Memory B cell (primary cell): ENCODE measurements at regions not wholly inside any gene's neighbourhood (a gene's known extent, or its start where the extent isn't known, plus 50 kb on each side); places are given as distances from the start of the nearest gene placed in this dataset.
A peak's percentile ranks its signal among the peaks of the same experiment; 100 is the strongest.

Experiments
- ATAC-seq: fragments of 150-1000 bp; cut with Tn5 transposase; 2 replicates; pipeline ENCODE4 v1.10.0; 2021; ENCODE audit warnings: low read depth, mild to moderate bottlenecking, moderate library complexity
- DNase-seq, 2 donors: peaks; one replicate each; pipeline ENCODE4 v3.0.0; 2022; ENCODE audit warnings: low spot score in 2 of 2
- H3K27ac Mint-ChIP-seq: one replicate; pipeline ENCODE4 v1.8.0; 2022; ENCODE audit warnings: mild to moderate bottlenecking, moderate library complexity, mixed read lengths
- H3K27me3 Mint-ChIP-seq: one replicate; pipeline ENCODE4 v1.8.0; 2022; ENCODE audit warnings: mixed read lengths
- H3K36me3 Mint-ChIP-seq: one replicate; pipeline ENCODE4 v1.8.0; 2022; ENCODE audit warnings: mild to moderate bottlenecking, mixed read lengths
- H3K4me1 Mint-ChIP-seq: one replicate; pipeline ENCODE4 v1.8.0; 2022; ENCODE audit warnings: mixed read lengths
- H3K4me3 Mint-ChIP-seq: one replicate; pipeline ENCODE4 v1.8.0; 2022; ENCODE audit warnings: mild to moderate bottlenecking, moderate library complexity, mixed read lengths
- H3K9me3 Mint-ChIP-seq: one replicate; pipeline ENCODE4 v1.8.0; 2022; ENCODE audit warnings: mixed read lengths

GRCh38 chr6:14861491-14861943 lies 384.4 kb upstream of the JARID2 start:
- DNase-seq = no peak
- Mint-ChIP-seq H3K27me3 (no peaks in the 10 kb centered on the region), H3K4me3 (no peak overlapping the region), H3K36me3 (no peaks in the 10 kb centered on the region), H3K9me3 (peaks cover 2% of the 10 kb centered on the region), H3K27ac (no peak overlapping the region), H3K4me1 (peaks cover 20% of the 10 kb centered on the region)
- no peak for ATAC-seq

- Mint-ChIP-seq H3K27ac (no peak overlapping the region), H3K36me3 (no peaks in the 10 kb centered on the region), H3K9me3 (no peaks in the 10 kb centered on the region), H3K27me3 (no peaks in the 10 kb centered on the region), H3K4me1 (peaks cover 11% of the 10 kb centered on the region), H3K4me3 (no peak overlapping the region)
- ATAC-seq = no peak
- DNase-seq = no peak
These were observed 383.0 kb upstream of the JARID2 start for GRCh38 chr6:14862845-14863244.

GRCh38 chr6:14863902-14864850 lies 381.7 kb upstream of the JARID2 start:
- H3K27me3 Mint-ChIP-seq = no peaks in the 10 kb centered on the region
- no peak for ATAC-seq
- H3K4me3 Mint-ChIP-seq = no peak overlapping the region
- no peaks in the 10 kb centered on the region for H3K9me3 Mint-ChIP-seq
- H3K27ac Mint-ChIP-seq = no peak overlapping the region
- DNase-seq = no peak
- H3K4me1 Mint-ChIP-seq = peaks cover 10% of the 10 kb centered on the region
- no peaks in the 10 kb centered on the region for H3K36me3 Mint-ChIP-seq

GRCh38 chr6:14865531-14866100 lies 380.3 kb upstream of the JARID2 start:
- DNase-seq (peak in 1 of 2 donors; percentile 10), ATAC-seq (peak; percentile 92)
- Mint-ChIP-seq H3K36me3 (no peaks in the 10 kb centered on the region), H3K9me3 (no peaks in the 10 kb centered on the region), H3K27ac (no peak overlapping the region), H3K27me3 (no peaks in the 10 kb centered on the region), H3K4me3 (no peak overlapping the region), H3K4me1 (peaks cover 10% of the 10 kb centered on the region)

GRCh38 chr6:14867802-14868201 lies 378.1 kb upstream of the JARID2 start:
- Mint-ChIP-seq H3K9me3 (no peaks in the 10 kb centered on the region), H3K27ac (no peak overlapping the region)
- no peak for DNase-seq

GRCh38 chr6:14871221-14871620 lies 374.6 kb upstream of the JARID2 start:
- Mint-ChIP-seq H3K27me3 (no peaks in the 10 kb centered on the region), H3K27ac (no peak overlapping the region), H3K36me3 (no peaks in the 10 kb centered on the region), H3K9me3 (no peaks in the 10 kb centered on the region), H3K4me3 (no peak overlapping the region), H3K4me1 (peaks cover 2% of the 10 kb centered on the region)
- ATAC-seq = no peak
- DNase-seq = no peak

More at GRCh38 chr6:14867802-14868201, 378.1 kb upstream of the JARID2 start:
- H3K4me3 Mint-ChIP-seq = no peak overlapping the region
- no peaks in the 10 kb centered on the region for H3K27me3 Mint-ChIP-seq
- ATAC-seq = no peak
- H3K36me3 Mint-ChIP-seq = no peaks in the 10 kb centered on the region
- H3K4me1 Mint-ChIP-seq = peaks cover 10% of the 10 kb centered on the region

- H3K4me3 Mint-ChIP-seq = no peak overlapping the region
- peaks cover 11% of the 10 kb centered on the region for H3K4me1 Mint-ChIP-seq
- H3K9me3 Mint-ChIP-seq = no peaks in the 10 kb centered on the region
- no peak for ATAC-seq
- H3K36me3 Mint-ChIP-seq = no peaks in the 10 kb centered on the region
- no peak overlapping the region for H3K27ac Mint-ChIP-seq
- H3K27me3 Mint-ChIP-seq = no peaks in the 10 kb centered on the region
- DNase-seq = no peak
These were observed 372.8 kb upstream of the JARID2 start for GRCh38 chr6:14873101-14873500.

GRCh38 chr6:14873781-14874441 lies 372.0 kb upstream of the JARID2 start:
- no peak for DNase-seq
- H3K4me1 Mint-ChIP-seq = peaks cover 11% of the 10 kb centered on the region
- no peak overlapping the region for H3K4me3 Mint-ChIP-seq
- ATAC-seq = no peak
- no peak overlapping the region for H3K27ac Mint-ChIP-seq
- H3K36me3 Mint-ChIP-seq = no peaks in the 10 kb centered on the region
- H3K9me3 Mint-ChIP-seq = no peaks in the 10 kb centered on the region
- no peaks in the 10 kb centered on the region for H3K27me3 Mint-ChIP-seq

- no peak overlapping the region for H3K27ac Mint-ChIP-seq
- no peaks in the 10 kb centered on the region for H3K27me3 Mint-ChIP-seq
- peaks cover 11% of the 10 kb centered on the region for H3K4me1 Mint-ChIP-seq
- no peak for ATAC-seq
- no peak for DNase-seq
- no peak overlapping the region for H3K4me3 Mint-ChIP-seq
- no peaks in the 10 kb centered on the region for H3K36me3 Mint-ChIP-seq
- H3K9me3 Mint-ChIP-seq = no peaks in the 10 kb centered on the region
These were observed 370.8 kb upstream of the JARID2 start for GRCh38 chr6:14874975-14875480.

- Mint-ChIP-seq H3K9me3 (no peaks in the 10 kb centered on the region), H3K4me3 (no peak overlapping the region), H3K36me3 (no peaks in the 10 kb centered on the region), H3K27me3 (no peaks in the 10 kb centered on the region), H3K4me1 (peaks cover 11% of the 10 kb centered on the region), H3K27ac (no peak overlapping the region)
- DNase-seq (no peak), ATAC-seq (no peak)
These were observed 370.3 kb upstream of the JARID2 start for GRCh38 chr6:14875481-14876063.

GRCh38 chr6:14876778-14877613 lies 368.9 kb upstream of the JARID2 start:
- Mint-ChIP-seq H3K9me3 (no peaks in the 10 kb centered on the region), H3K27ac (peak overlapping the region; percentile 56), H3K27me3 (no peaks in the 10 kb centered on the region), H3K36me3 (no peaks in the 10 kb centered on the region), H3K4me3 (peak overlapping the region; percentile 48), H3K4me1 (peaks cover 11% of the 10 kb centered on the region)
- peak; percentile 90 for ATAC-seq
- DNase-seq = peak in 1 of 2 donors; percentile 19

GRCh38 chr6:14877758-14878157 lies 368.1 kb upstream of the JARID2 start:
- H3K4me1 Mint-ChIP-seq = peaks cover 11% of the 10 kb centered on the region
- no peak overlapping the region for H3K27ac Mint-ChIP-seq
- no peaks in the 10 kb centered on the region for H3K9me3 Mint-ChIP-seq
- ATAC-seq (no peak), DNase-seq (no peak)
- no peaks in the 10 kb centered on the region for H3K36me3 Mint-ChIP-seq
- H3K4me3 Mint-ChIP-seq = no peak overlapping the region
- no peaks in the 10 kb centered on the region for H3K27me3 Mint-ChIP-seq

- ATAC-seq (no peak), DNase-seq (no peak)
- H3K36me3 Mint-ChIP-seq = no peaks in the 10 kb centered on the region
- peaks cover 11% of the 10 kb centered on the region for H3K4me1 Mint-ChIP-seq
- H3K27me3 Mint-ChIP-seq = no peaks in the 10 kb centered on the region
- H3K27ac Mint-ChIP-seq = no peak overlapping the region
- no peak overlapping the region for H3K4me3 Mint-ChIP-seq
- H3K9me3 Mint-ChIP-seq = no peaks in the 10 kb centered on the region
These were observed 365.8 kb upstream of the JARID2 start for GRCh38 chr6:14880052-14880451.
